ENCODE measurements at regions not wholly inside any gene's neighbourhood (a gene's known extent, or its start where the extent isn't known, plus 50 kb on each side); places are given as distances from the start of the nearest gene placed in this dataset.
"Not testable (repeated sequence)": the region's sequence is repeated elsewhere in the genome, so short reads cannot be mapped to it uniquely, and the experiment has no call there.

- DNase-seq (ENCODE audit: low read depth in 2 of 2): no peak
Observed at GRCh38 chr21:18819507-18819906, 415.9 kb upstream of the TMPRSS15 start.

- DNase-seq (ENCODE audit: low read depth in 2 of 2): no peak
Observed at GRCh38 chr21:18826562-18826961, 423.0 kb upstream of the TMPRSS15 start.

GRCh38 chr21:18831942-18832676 is 428.5 kb upstream of the TMPRSS15 start:
- DNase-seq (ENCODE audit: low read depth in 2 of 2): no peak

DNA sequence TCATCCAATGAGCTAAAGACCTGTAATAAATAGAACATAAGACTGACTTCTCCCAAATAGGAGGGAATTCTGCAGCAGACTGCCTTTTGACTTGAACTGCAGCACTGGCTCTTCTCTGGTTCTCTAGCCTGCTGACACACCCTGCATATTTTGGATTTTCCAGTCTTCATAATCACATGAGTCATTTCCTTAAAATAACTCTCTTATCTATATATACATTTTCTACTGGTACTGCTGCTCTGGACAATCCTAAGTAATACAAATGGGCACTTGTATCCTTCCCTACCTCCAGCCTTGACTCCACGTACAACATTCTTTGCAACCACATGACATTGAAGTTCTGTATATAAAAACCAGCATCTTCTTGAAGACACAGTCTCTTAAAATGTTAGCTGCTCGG is 429.4 kb upstream of the TMPRSS15 start:
- DNase-seq (ENCODE audit: low read depth in 2 of 2): no peak

GRCh38 chr21:18834121-18834520 is 430.5 kb upstream of the TMPRSS15 start:
- DNase-seq (ENCODE audit: low read depth in 2 of 2): not testable (repeated sequence)

DNA sequence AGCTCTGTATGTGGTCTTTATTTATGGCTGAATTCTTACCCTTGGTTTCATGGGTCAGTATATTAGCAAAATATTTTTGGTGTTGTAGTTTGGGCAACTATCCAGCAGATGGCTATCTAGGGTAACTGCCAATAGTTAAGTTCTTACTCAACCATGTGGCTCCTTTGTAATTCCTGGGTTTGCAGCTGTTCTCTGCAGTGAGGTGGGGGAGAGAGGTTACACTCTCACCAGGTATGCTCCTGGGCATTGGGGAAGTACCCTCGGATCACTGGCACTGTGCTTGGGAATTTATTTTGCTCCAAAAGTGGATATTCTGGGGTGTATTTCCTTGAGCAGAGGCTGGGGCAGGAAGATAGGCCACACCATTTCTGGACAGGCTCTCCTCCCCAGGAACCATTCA is 436.7 kb upstream of the TMPRSS15 start:
- DNase-seq (ENCODE audit: low read depth in 2 of 2): no peak

- DNase-seq (ENCODE audit: low read depth in 2 of 2): not testable (repeated sequence)
Observed at GRCh38 chr21:18857606-18858005, 454.0 kb upstream of the TMPRSS15 start.

GRCh38 chr21:18869104-18869503 is 465.5 kb upstream of the TMPRSS15 start:
- DNase-seq (ENCODE audit: low read depth in 2 of 2): no peak

GRCh38 chr21:18877917-18878316 is 474.3 kb upstream of the TMPRSS15 start:
- DNase-seq (ENCODE audit: low read depth in 2 of 2): no peak

DNA sequence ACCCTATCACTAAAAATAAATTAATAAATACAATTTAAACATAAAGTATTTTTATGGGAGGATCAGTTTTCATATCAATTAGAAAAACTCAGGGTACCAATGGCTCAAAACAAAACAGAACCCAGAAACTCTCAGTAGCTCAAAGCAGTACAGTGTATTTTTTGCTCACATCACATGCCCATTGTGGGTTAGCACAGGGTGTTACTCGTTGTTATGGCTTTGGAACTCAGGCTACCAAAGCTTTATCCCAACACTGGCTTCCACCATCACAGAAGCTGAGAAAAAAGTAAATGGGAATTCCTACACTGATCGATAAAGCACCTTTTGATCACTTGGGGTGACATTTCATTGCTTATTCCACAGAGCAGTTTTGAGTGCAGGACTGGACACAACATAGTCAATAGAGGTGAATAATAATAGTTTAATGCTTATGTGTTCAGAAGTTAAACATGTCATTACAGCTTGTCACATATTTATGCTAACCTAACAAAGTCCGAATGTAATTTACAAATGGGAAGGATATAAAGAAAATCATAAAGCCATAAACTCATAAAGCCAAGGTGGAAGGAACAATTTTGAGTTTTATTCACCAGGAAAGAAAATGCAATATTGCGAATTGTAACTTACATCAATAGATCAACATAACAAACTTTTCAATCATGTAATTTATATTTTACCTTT is 484.5 kb upstream of the TMPRSS15 start:
- DNase-seq (ENCODE audit: low read depth in 2 of 2): no peak

- no peak for DNase-seq (ENCODE audit: low read depth in 2 of 2)
Observed at GRCh38 chr21:18893406-18893805, 489.8 kb upstream of the TMPRSS15 start.

DNA sequence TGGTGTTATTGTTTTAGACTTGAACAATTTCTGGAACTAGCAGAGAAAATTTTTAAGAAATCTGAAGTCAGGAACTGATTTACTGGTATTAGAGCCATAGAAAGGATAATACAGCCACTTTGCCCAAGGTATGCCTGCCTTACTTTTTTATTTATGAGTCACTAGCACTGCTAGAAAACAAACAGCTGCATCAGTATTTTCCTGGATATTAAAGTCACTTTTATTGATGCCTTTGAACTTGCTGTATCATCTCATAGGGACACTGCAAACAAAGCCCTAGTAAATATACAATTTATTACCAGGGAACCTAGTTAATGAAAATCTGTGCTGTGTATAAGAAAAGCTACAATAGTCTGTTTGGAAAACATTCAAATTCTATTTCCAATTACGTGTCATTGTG is 490.8 kb upstream of the TMPRSS15 start:
- DNase-seq (ENCODE audit: low read depth in 2 of 2): no peak

DNA sequence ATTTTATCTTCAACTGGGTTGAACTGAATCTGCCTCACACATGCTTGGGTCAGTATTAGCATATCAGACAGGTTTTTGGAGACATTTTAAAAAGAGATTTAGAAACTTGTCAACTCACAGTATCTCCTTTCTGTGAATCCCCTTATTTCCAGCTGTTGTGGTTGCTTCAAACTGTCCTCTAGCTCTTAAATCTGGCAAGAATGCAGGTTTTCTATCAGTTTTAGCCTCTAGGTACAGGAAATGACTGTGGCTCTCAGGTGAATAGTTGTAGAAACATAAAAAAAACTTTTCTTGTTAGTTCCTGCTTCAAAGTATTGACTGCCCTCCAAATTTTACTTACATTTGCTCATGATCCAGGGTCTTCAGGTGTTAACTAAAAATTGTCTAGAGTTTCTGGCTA is 495.7 kb upstream of the TMPRSS15 start:
- no peak for DNase-seq (ENCODE audit: low read depth in 2 of 2)

GRCh38 chr21:18902660-18903059 is 499.1 kb upstream of the TMPRSS15 start:
- no peak for DNase-seq (ENCODE audit: low read depth in 2 of 2)

- DNase-seq (ENCODE audit: low read depth in 2 of 2): no peak
Observed at GRCh38 chr21:18907076-18907475, 503.5 kb upstream of the TMPRSS15 start.

GRCh38 chr21:18908641-18909040 is 505.1 kb upstream of the TMPRSS15 start:
- DNase-seq (ENCODE audit: low read depth in 2 of 2): no peak

DNA sequence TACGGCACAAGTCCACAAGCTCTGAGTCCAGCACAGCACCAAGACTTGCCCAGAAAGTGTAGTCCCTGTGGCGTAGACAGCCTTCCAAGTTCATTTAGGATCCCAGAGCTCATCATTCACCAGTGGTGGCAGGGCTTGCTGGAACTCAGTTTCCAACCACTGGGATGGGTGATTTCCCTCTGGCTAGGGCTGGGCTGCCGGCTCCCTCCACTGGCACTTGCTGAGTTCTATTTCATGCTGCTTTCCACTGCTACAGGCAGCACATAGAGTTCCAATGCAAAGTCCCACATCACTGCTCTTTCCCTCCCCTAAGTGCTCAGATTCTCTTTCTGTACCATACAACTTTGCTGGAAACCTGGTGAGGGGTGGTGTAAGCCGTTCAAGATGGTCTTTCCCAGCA is 510.3 kb upstream of the TMPRSS15 start:
- DNase-seq (ENCODE audit: low read depth in 2 of 2): no peak

GRCh38 chr21:18914570-18914969 is 511.0 kb upstream of the TMPRSS15 start:
- DNase-seq (ENCODE audit: low read depth in 2 of 2): no peak

GRCh38 chr21:18917622-18918021 is 514.0 kb upstream of the TMPRSS15 start:
- DNase-seq (ENCODE audit: low read depth in 2 of 2): no peak

DNA sequence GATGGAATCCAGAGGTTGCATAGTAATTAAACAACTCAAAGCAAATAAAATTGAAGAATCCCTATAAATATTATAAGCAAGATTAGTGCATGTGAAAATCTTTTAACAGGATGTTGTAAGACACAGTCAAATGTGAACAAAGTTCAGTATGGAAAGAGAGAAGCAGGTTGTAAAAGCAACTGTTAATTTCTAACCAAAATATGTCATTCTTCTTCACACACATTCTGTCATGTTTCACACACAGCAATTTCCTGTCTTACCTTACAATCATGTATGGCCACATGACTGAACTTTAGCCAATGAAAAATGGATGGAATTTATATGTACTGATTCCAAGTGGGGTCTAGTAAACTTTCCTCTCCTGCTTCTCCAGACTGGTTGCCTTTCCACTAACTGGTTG is 527.7 kb upstream of the TMPRSS15 start:
- no peak for DNase-seq (ENCODE audit: low read depth in 2 of 2)

GRCh38 chr21:18937337-18937736 is 533.8 kb upstream of the TMPRSS15 start:
- DNase-seq (ENCODE audit: low read depth in 2 of 2): no peak

DNA sequence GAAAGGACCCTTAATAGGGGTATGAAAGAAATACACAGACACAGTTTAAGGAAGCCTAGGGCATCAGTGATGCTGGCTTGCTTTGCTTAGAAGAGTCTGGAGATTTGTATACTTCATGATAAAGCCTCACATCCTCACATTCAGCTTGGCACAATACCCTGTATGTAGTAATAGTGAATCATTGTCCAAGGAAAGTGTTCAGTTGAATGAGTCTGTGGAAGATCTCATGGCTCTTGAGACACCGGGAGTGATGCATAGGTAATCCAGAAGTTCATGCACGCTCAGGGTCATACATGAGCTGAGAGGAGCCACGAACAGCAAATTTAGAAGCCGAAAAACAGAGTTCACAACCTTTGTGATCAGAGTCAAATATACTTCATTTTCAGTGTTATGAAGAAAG is 537.2 kb upstream of the TMPRSS15 start:
- DNase-seq (ENCODE audit: low read depth in 2 of 2): no peak

DNA sequence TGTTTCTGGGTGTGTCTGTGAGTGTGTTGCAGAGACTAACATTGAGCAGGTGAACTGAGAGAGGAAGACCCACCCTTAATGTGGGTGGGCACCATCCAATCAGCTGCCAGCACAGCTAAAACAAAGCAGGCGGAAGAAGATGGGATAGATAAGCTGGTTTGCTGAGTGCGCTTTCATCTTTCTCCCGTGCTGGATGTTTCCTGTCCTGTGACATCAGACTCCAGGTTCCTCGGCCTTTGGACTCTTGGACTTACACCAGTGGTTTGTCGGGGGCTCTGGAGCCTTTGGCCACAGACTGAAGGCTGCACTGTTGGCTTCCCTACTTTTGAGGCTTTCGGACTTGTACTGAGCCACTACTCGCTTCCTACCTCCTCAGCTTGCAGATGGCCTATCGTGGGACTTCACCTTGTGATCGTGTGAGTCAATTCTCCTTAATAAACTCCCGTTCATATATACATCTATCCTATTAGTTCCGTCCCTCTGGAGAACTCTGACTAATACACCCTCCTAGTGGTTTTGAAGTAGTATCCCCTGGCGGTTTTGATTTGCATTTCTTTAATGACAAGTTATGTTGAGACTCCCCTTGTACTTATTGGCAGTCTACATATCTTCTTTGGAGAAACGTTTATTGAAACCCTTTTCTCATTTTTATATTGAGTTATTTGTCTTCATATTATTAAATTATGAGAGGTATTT is 546.6 kb upstream of the TMPRSS15 start:
- no peak for DNase-seq (ENCODE audit: low read depth in 2 of 2)

Data from stimulated activated CD8-positive, alpha-beta memory T cell treated with anti-CD3 and anti-CD28 coated beads, Interleukin-7, amount 100 ng/mL, for 4 hours (primary cell).